PC-9 (cell line): ENCODE measurements at regions not wholly inside any gene's neighbourhood (a gene's known extent, or its start where the extent isn't known, plus 50 kb on each side); places are given as distances from the start of the nearest gene placed in this dataset.

Experiments
- EZH2 ChIP-seq: fragments of 200-600 bp; sonication (generic); IDR thresholded peaks from 2 replicates; pipeline ENCODE4 v1.8.0; 2017; ENCODE audit warnings: antibody characterized with exemption, low read depth
- TF ChIP-seq, protein P1 (sequence below): fragments of 200-600 bp; sonication (generic); conservative IDR thresholded peaks from 2 replicates; pipeline ENCODE4 v1.6.1; 2017; ENCODE audit warnings: mixed run types, antibody characterized with exemption, mild to moderate bottlenecking, moderate library complexity

DNA sequence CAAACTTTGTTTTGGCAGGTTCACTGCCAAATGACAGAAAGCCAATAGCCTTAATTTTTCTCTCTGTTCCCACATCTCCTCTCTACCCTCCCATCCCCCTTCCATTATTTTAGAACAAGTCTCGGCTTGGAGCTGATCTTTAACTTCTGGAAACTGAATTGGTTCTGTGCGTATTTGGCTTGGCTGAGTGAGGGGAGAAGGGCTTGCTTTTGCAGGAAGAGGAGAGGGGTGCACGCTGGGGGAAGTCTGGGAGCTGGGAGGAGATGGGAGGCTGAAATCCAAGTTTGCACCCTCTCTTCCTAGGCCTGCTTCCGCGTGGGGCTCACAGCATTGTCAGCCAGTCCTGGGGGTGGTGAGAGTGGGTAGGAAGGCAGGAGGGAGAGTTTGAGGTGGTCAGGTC, 176.1 kb upstream of the SPRED2 start:
- TF ChIP-seq, protein P1, sequence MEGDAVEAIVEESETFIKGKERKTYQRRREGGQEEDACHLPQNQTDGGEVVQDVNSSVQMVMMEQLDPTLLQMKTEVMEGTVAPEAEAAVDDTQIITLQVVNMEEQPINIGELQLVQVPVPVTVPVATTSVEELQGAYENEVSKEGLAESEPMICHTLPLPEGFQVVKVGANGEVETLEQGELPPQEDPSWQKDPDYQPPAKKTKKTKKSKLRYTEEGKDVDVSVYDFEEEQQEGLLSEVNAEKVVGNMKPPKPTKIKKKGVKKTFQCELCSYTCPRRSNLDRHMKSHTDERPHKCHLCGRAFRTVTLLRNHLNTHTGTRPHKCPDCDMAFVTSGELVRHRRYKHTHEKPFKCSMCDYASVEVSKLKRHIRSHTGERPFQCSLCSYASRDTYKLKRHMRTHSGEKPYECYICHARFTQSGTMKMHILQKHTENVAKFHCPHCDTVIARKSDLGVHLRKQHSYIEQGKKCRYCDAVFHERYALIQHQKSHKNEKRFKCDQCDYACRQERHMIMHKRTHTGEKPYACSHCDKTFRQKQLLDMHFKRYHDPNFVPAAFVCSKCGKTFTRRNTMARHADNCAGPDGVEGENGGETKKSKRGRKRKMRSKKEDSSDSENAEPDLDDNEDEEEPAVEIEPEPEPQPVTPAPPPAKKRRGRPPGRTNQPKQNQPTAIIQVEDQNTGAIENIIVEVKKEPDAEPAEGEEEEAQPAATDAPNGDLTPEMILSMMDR: no peak
- no peak for TF ChIP-seq EZH2
